GM04504 (cell line): ENCODE measurements at regions not wholly inside any gene's neighbourhood (a gene's known extent, or its start where the extent isn't known, plus 50 kb on each side); places are given as distances from the start of the nearest gene placed in this dataset.
A peak's percentile ranks its signal among the peaks of the same experiment; 100 is the strongest.

ENCODE experiments used
- DNase-seq: peaks from one replicate; pipeline ENCODE4 v3.0.0-alpha.2; 2012; ENCODE audit warnings: low read depth

DNA sequence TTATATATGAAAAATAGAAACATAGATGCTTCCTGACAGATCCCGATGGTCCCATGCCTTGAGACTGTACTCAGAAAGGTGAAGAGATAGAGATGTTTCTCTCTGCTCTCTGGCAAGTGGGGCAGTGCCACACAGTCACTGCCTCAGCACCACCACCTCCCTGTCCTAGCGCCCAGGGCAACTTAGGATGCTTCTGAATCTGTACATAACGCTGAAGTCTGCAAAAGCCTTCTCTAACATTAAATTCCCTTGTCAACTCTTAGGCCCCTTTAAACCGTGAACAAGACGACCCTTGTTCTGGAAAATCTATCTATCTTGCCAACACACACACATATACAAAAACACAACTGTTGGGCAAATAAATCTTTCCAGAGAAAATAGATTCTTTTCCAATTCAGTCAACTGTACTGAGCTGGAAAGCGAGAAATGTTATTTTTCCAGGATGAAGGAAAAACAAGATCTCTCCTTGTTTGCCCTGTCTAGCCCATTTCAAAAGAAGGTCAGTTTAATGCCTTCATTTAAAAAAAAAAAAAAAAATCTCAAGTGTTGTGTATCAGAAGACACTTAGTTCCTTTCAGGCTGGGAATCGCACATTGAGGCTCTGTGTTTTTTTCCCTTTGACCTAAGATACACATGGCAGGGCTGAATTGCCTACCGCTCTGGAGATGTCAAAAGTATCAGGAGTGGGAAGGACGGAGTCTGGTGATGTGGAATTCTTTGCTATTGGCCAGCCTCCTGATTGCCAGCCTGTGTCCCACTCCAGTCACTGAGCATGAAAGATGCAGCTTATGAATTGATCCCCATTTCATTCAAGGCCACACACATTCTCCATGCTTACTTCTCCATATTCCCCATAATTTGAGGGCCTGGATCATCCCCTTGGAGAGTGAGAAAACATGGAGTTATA is 241.4 kb downstream of the LACC1 start:
- DNase-seq = no peak

GRCh38 chr13:44124352-44124751 is 244.6 kb downstream of the LACC1 start:
- DNase-seq = no peak

- DNase-seq = no peak
These were observed 246.3 kb downstream of the LACC1 start for GRCh38 chr13:44125943-44126469.

DNA sequence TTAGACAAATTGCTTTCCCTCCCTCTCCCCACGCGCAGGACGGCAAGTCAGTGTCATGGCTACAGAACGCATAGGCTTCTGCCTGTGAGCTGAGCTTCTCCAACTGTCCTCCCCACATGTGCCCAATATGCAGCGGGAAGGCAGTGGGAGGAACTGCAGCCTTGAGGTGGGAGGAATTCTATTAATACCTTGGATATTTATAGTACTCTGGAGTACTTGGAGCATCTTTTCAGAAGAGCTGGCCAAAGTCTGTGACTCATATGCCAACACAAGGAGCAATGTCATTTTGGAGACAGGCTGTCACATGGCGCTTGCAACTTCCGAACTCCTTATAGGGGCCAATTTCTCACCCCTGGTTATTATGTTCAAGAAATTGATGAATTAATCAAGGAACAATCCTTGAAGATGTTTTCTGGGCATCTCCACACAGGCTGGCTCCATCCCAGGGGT is 245.0 kb upstream of the SERP2 start:
- DNase-seq = peak; percentile 28

- no peak for DNase-seq
These were observed 244.2 kb upstream of the SERP2 start for GRCh38 chr13:44129418-44129817.

- no peak for DNase-seq
These were observed 242.5 kb upstream of the SERP2 start for GRCh38 chr13:44131069-44131614.

- no peak for DNase-seq
These were observed 240.9 kb upstream of the SERP2 start for GRCh38 chr13:44132710-44133109.

DNA sequence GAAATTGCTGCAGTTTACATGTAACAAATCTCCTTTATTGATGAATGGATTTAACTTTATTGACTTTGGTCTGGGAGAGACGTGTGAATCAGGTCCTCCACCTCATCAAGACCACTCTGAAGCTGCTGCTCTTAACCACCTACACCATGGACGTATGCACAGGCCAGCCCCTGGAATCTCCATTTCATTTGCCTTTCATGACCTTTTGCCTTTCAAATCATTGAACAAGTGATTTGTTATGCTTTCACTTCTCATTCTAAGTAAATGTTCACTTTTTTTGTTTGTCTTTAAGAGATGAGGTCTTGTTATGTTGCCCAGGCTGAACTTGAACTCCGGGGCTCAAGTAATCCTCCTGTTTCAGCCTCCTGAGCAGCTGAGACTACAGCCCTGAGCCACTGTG is 240.0 kb upstream of the SERP2 start:
- no peak for DNase-seq

GRCh38 chr13:44135566-44135965 is 238.1 kb upstream of the SERP2 start:
- no peak for DNase-seq

DNA sequence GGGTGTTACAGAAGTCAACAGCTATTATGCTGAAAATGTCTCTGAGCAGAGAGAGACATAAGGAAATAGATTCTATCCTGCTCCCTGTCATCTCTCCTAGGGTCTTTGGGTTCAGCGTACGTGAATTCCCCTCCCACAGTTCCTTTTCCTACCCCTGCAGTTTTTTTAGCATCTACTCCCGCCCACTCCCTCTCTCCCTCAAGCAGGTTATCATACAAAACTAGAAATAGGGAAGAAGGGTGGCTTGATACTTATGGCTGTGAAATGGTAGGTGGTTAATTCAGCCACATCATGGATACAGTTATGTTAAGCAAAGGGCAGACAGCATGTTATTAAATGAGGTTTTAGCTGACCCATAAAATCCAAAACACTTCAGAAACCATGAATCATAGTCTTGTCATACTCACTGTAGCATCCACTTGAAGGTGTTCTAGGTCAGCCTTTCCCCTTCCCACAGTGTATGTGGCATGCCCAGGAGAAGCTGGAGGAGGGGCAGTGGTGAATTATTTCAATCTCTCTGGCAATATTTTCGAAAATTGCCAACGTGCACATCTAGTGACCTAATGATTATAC is 236.8 kb upstream of the SERP2 start:
- DNase-seq = no peak

DNA sequence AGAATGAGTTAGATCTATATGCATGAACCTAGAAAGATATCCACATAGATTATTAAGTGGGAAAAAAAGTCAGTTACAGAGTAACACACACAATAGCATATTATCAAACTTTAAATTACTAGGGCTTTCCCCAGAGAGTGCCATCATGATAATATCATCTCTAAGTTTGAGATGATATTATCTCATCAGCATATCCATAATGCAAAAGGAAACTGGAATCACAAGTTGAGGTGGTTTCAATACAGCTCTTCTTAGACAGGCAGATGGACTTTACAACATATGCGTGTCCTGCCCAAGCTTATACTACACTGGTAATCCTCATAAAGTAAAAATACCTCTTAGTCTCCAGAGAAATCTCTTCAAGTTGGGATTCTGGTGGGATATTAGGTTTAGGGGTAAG is 236.2 kb upstream of the SERP2 start:
- no peak for DNase-seq

DNA sequence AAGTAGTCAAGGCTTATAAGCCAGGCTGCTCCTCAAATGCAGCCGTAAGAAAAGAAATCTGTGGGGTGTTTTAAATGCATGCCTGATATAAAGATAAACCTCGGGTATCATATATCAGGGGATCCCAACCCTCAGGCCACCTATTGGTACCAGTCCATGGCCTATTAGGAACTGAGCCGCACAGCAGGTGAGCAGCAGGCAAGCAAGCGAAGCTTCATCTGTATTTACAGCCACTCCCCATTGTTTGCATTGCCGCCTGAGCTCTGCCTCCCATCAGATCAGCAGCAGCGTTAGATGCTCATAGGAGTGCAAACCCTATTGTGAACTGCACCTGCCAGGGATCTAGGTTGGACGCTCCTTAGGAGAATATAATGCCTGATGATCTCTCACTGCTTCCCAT is 233.5 kb upstream of the SERP2 start:
- DNase-seq = no peak

DNA sequence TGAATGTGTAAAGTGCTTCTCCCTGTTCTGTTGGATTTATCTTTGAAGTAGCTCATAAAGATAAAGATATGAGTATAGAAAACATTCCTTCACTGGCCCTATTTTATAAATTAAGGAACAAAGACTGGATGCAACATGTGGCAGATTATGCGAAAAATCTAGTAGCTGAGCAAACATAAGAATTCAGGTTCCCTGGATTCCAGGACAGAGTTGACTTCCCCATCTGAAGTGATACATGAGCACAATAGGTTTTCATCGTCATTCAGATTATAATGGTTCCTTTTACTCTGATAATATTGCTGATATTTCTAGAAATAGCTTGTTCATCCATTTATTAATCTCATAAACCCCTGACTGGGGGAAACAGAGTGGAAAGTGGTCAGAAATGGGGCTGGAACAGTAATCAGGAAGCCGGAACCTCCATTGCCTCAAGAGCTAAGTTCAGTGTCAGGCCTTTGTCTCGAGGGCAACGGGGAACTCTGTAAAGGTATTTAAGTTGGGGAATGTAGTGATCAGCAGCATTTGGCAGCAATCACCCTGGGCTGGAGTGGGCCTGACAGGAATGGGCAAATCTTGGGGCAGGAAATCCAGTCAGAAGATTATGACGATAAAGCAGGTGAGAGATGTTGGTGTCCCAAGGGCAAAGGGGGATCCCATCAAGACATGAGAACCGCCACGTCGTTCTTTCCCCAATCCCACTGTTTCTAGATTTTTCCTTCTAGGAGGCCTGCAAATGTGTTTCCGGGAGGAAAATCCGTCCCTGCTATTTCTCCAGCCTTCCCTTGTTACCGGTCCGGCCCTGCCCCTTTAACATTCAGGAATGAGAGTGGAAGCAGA is 232.5 kb upstream of the SERP2 start:
- DNase-seq = no peak

GRCh38 chr13:44141725-44142539 is 231.7 kb upstream of the SERP2 start:
- DNase-seq = peak; percentile 80

DNA sequence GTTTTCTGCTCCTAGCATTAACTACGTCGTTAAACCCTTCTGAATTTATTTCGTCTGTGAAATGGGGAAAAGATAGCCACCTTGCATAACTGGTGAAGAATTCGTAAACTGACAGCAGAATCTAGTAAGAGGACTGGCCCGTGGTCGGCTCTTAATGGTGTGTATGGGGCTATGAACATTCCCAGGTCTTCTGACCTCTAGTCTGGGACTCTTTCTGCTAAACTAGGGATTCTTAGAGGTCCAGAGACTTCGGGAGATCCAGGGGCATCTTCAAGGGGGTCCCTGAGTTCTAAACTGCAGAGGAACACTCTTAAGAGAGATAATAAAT is 231.1 kb upstream of the SERP2 start:
- no peak for DNase-seq

DNA sequence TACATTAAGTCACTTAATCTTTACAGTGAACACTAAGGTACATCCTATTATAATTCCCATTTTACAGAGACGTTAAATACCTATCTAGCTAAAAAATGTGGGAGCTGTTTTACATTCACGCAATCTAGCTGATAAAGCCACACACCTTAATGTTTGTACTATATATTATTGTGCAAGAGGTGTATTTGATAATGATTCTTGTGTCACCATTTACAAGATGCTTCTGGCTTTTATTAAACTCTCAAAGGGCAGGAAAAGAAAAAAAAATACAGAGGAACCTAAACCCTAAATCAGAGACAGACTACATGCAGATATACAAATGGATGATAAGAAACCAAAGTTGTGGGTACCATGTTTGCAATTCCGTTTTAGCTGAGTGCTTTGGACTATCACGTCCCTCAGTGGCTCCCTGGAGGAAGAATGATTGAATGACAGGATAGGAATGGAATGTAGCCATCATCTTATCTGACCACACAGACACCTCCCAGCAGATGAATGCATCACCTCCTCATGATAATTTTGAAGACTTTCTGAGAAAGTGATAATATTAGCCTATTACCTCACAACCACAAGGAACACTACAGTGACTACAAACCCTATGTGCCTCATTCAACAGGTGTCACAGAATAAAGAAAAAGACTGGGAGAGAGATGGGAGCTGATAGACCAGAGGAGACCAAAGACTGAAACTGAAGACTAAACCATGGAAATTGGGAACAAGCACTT is 230.5 kb upstream of the SERP2 start:
- no peak for DNase-seq

GRCh38 chr13:44146138-44146537 is 227.5 kb upstream of the SERP2 start:
- no peak for DNase-seq

GRCh38 chr13:44147233-44147632 is 226.4 kb upstream of the SERP2 start:
- no peak for DNase-seq

DNA sequence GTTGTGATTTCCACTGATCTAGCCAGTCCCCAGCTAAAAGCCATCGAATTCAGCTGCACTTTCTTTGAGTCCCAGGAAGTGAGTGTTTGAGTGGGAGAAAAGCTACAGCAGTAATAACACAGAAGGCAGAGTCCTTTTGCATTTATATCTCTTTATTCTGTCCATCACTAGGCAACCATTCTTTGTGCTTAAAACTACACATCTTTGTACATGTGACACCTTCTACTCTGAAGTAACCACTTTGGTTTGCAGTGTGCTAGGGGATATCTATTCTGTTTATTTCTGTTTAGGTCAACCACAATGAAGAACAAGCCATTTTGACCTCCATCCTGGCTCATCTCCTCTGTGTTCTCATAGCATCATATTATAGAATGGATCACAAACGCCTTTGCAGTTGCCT is 226.0 kb upstream of the SERP2 start:
- no peak for DNase-seq

DNA sequence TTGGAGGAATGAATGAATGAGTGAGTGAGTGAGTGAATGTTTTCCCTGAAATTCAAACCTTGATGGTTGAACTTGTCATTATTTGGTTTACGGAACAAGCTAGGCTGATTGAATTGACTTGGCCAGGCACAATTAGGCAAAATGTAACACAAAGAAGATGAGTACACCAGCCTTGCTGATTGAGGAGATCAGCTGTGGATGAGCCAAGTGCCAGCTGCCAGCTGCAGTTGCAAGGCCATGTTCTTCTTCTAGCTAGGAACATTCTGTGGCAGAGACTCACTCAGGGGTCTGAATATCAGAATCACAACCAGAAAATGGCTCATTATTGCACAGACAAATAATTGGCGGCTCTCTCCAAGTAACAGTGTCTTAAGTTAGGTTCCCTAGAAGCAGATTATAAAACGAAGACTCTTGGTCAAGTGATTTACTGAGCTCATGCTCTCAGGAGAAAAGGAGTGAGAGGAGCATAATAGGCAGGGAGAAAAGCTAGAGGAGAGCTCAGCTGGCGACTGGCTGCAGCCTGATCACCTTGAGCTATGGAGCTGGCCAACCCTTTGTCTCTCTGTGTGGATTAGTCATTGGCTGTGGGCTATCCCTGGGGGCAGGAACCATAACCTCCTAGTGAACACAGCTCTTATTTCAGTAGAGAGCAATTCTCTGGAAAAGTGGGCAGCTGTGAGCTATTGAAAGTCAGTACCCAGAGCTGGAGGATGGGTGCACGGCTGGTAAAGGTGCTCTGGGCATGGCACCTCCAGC is 225.3 kb upstream of the SERP2 start:
- no peak for DNase-seq
